ENCODE measurements at regions not wholly inside any gene's neighbourhood (a gene's known extent, or its start where the extent isn't known, plus 50 kb on each side); places are given as distances from the start of the nearest gene placed in this dataset.

DNA sequence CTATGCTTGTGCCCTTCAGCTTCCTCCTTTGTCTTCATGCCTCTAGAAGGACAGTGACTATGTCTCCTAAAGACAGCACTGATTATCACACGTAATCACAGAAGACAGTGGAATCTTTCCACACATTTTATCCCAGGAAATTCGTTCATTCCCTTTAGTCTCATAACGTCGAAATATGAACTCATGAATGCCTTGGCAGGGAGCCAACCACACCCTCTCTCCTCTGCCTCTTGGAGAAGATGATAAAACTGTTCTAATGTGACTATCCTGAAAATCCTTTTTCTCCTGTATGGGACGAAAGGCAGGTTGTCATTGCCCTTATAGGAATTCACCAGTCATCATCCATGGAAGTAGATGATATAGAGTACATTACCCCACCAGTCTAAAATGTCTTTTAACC lies 726.6 kb upstream of the FANCL start:
- DNase-seq (ENCODE audit: extremely low read depth, low read depth), result no peak

DNA sequence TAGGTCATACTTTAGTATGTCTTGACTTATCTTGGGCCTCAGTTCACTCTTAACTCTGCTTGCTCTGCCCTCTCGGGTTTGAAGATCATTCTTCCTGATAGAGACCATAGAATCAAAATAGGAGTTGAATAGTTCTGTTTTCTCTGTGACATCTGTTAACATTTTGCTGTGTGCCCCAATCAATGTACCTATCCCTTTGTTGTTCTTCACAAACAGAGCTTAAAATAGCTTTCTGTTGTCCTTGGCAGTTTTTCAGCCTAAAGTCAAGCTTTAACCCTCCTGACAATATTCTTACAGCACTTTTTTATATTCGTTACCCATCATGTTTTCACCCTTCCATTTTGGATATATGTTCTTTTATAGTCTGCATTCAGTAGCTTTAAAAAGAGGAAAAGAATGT lies 724.5 kb upstream of the FANCL start:
- DNase-seq (ENCODE audit: extremely low read depth, low read depth), result no peak

DNA sequence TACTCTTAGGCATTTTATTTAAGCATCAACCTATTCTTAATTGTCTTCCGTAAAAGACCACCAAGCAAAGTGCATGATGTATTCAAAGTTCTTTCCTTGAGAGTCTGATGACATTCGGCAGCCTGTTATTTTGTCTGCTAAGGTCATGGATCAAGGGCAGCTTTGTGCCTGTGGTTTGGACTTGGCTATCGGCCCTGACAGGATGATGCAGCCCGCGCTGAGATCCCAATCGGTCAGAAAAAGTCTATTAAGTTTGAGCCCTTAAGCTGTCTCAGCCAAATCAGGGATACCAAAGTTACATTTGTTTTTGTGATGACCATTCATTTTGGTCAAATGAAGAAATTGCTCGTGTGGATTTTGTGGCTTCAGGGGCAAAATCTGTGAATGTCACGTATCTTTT lies 718.9 kb upstream of the FANCL start:
- no peak for DNase-seq (ENCODE audit: extremely low read depth, low read depth)

DNA sequence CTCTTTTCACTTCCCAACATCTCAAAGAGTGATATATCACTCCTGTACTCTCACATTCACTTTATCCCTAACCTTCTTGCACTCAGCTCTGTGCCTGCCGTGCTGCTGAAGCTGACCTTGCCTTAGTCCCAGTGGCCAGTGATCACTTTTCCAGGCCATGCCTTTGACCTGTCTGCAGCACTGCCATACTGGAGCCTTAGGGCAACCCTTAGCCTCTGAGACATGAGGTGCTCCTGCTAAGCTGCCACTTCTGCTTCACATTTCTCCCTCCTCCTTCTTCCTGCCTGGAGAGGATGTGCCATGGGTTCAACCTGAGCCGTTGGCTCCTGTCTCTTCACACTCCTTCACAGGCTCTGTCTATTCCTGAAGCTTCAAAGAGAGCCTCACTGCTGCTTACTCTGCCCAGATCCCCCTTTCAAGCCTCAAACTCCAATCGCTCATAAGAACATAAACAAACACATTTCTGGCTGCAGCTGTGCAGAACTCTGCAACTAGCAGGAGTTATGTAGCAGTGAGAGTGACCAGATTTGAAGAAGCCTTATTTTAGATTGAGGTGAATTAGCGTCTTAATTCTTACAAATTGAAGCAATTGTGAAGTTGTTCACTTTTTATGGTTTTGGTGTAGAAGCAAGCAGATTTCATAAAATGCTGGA lies 716.2 kb upstream of the FANCL start:
- DNase-seq (ENCODE audit: extremely low read depth, low read depth), result no peak

DNA sequence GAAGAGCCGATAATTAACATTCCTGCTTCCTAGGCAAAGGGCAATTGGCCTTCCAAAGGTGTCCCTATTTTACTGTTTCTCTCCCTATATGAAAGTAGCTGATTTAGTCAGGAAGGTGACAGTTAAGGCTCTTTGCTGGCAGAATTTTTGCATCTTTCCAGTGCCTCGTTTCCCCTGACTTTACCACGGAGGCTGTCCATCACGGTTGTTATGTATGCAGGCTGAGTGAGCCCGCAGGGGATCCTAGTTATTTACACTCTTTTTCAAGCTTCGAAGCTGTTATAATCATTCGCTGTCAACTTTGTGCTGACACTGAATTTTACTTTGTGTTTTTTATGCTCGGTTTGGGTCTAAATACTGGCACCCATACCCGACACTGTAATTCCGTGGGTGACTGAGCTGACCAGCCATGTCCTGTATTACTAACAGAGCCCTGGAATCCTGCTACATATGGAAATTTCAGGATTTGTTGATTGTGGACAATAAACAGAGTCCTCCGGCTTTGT lies 713.8 kb upstream of the FANCL start:
- DNase-seq (ENCODE audit: extremely low read depth, low read depth), result no peak

DNA sequence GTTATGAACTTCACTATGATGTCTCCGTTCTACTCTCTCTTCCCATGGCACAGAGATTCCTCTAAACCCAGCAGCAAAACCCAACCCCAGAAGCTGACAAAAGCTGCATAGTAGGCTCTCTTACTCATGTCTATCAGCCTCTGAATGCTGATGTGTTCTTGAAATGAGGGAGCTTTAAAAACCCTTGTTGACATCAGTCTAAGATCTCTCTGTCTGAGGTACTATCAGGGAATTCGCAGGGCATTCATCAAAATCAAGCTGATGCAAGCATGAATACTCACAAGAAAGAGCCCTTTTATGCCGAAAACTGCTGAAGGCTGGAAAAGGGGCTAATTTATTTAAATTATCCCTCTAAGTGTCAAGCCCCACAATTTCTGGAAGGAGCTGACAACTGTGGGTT lies 710.6 kb upstream of the FANCL start:
- no peak for DNase-seq (ENCODE audit: extremely low read depth, low read depth)

DNA sequence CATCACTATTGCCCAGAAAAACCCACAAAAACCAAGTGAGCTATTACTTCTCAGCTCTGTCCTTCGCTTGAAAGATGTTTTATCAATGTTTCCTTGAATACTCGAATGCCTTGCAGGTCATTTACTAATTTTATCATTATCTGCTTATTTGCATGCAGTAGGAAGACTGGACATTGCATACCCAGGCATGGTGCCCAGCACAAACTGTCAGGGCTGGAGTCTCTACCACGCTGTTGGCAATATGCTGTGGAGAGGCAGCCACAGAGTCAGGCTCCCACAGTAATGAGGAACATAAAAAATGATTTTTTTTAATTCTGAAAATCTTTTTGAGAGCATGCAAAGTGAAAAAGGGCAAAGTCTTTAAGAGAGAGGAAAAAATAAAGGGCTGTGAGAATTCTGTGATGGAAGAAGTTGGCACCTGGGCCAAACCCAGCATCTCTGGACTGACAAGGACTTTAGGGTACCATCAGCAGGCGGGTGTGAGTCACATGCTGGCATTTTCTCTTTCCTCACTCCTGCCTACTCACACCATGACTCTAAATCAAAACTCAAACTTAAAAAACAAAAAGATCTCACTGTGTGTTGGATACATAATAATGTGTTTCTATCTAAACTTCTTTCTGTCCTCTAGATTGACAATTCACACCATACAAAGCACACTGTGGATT lies 709.8 kb upstream of the FANCL start:
- DNase-seq (ENCODE audit: extremely low read depth, low read depth), result no peak

DNA sequence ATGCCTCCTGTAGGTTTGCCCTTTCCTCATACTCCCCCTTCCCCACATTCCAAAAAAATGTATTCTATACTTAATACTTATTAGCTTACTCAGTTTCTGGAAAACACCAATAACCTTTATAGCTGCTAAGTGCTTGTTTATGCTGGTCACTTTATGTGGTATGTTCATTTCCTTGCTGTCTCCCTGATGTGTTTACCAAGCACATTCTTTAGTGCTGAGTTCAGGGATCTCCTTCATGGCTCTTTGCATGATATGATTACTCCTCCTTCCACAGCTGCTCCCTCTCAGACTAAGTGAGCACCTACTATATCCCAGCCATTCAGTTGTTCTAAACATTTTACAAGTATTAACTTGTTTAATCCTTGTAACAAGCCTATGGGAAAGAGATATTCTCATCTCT lies 698.3 kb upstream of the FANCL start:
- DNase-seq (ENCODE audit: extremely low read depth, low read depth), result no peak

DNA sequence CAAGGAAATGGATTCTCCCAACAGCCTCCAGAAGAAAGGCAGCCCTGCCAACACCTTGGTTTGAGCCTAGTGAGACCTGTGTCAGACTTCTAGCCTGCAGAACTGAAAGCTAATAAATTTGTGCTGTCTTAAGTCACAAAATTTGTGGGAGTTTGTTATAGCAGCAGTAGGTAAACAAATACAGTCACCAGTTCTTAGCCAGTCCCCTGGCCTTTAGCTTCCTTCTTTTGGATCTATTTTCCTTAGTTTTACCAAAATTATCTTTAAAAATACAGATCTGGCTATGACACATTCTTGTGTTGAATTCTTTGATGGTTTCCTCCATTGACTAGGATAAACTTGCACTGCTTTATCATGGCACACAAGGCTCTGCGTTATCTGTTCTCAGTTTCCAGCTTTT lies 697.9 kb upstream of the FANCL start:
- no peak for DNase-seq (ENCODE audit: extremely low read depth, low read depth)

DNA sequence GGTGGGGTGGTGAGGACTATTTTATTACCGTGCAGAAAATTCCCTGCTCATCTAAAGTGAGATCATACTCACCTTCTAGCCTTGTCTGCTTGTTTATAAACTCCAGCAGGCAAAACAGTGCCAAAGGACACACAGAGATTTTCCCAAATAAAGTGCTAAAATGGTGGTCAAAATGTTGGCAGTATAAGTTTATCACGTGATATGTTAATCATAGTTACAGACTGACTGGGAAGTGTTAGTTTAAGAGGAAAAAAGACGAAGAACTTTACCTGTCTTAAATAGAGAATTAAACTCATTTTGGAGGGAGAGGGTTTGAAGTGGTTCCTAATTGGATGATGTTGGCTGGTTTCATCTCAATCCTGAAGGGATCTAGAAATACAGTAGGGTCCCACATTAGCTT lies 691.7 kb upstream of the FANCL start:
- DNase-seq (ENCODE audit: extremely low read depth, low read depth), result no peak

DNA sequence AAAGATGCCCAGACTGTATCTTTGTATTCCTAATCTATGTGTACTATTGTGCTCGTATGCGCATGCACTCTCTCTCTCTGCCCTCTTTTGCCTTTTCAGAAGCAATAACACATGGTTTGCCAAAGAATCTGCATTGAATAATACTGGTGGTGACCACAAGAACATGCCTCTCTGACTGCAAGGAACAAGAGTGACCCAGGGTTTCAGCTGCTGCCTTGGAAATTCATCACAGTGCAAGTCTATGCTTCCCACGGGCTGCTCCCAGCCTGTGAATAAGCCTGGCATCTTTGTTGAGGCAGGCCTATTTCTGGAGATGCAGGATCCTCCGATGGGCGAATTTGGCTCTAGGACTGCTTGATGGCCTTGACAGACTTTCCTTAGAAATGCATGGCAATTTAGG lies 689.4 kb upstream of the FANCL start:
- DNase-seq (ENCODE audit: extremely low read depth, low read depth), result no peak

DNA sequence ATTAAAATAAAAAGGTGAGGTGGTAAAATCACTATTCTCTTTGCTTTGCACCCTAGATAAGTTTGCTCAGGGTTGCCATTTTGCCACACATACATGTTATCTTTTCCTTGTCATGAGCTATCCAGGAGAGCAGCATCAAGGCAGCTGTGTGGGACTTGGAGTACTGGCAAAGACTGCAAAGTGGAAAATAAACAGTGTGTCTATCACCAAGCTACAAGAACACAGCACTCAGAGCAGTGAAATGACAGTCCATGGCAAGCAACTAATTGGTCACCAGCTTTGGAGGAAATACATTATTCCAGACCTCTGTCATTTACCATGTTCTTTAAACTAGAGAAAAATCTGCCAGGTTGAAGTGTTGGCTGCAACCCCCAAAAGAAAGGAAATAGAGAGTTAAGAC lies 687.8 kb upstream of the FANCL start:
- no peak for DNase-seq (ENCODE audit: extremely low read depth, low read depth)

DNA sequence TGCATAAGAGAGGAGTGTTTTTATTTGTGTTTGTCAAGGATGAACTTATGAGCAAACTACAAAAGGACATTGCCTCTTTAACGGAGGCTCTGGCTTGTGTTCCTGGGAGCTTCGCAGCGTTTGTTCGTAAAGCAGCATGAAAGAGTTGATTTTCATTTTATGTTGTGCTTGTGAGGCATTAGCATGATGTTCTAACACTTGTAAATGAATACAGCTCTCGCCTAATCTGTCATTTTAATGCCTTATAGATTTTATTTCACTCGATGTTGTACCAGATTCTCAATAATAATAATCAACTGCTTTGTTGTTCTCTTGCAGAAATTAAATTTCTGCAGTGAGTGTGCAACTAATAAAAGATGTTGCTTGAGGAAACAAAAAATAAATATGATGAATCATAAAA lies 687.3 kb upstream of the FANCL start:
- DNase-seq (ENCODE audit: extremely low read depth, low read depth), result no peak

DNA sequence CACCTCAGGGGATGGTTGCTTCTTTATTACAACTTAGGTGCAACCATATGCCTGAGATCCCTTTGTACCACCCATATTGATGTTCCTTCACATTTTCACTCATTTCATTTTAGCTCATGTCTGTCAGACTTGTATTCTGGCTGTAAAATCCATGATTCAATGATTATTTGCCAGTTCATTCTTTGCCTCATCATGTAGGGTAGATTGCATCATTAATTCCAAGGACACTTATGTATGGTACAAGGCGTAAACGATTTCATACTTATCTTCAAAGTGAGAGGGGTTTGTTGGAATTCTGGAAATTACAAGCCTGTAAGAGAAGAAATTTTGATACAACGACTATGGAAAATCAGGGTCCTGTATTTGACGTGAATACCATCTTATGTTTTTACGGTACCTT lies 685.0 kb upstream of the FANCL start:
- DNase-seq (ENCODE audit: extremely low read depth, low read depth), result no peak

DNA sequence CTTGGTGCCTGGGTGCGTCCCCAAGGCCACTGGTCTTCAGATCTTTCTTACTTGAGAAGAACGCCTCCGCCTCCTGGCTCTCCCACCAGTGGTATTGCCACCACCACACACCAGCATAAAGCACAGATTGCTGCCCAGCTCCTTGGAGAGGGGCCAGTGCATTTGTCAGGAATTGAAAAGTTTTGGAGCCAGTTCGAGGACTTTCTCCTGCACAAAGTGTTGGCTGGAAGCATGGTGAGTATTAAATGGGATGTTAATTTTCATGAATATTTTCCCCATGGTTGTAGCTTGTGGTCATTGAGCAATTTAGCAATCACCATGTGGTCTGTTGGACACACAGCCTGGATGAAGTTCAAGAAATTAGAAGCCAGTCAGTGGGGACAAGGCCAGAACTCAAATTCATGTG lies 684.6 kb upstream of the FANCL start:
- DNase-seq (ENCODE audit: extremely low read depth, low read depth), result no peak

DNA sequence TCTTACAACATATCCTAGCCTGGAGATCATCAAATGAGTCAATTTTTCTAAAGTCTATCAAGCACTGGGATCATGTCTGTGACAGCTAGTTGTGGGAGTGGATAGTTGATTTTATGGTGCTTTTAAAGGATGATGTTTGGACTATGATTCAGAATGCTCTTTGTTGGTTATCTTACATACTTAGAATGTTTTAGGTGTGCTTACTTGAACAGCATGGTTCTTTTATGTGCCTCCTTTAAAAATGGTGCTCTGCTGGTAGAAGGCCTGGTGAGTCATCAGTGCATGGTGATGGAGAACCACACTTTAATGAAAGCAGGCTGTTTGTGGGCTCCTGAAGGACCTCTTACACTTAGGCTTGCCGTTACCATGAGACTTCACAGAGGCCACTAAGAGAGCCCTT lies 682.7 kb upstream of the FANCL start:
- DNase-seq (ENCODE audit: extremely low read depth, low read depth), result no peak

DNA sequence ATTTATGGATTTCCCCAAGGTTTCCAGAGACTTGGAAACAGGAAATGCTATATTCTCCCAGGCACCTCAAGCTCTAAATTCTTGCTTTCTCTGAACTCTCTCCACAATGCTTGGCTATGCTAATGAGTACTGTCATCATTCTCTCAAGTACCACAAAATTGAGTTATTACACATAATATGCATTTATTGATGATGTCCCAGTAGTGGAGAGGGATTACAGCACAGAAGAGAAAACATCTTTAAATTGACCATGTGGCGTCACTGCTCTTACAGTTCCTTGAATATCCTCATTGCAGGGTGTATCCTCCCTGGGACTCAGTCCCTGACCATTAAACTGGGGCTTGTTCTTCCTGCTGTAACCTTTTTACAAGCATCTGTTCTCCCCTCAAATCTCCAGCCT lies 681.1 kb upstream of the FANCL start:
- DNase-seq (ENCODE audit: extremely low read depth, low read depth), result no peak

DNA sequence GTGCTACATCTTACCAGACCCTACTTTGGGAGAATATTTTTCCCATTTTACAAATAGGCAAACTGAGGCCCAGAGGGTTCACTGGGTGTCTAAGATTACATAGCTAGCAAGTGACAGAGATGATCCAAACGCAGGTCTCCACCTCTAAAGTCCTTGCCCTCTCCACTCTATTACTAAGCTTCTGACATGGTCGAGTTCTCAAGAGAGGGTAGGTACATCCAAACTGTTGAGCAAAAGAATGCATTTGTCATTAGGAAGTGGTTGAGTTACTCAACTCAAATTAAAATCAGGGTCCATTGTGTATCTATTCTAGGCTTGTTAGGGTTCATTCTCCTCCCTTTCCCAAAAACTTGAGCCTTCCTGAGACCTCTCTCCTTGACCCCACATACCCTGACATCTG lies 680.6 kb upstream of the FANCL start:
- DNase-seq (ENCODE audit: extremely low read depth, low read depth), result no peak

DNA sequence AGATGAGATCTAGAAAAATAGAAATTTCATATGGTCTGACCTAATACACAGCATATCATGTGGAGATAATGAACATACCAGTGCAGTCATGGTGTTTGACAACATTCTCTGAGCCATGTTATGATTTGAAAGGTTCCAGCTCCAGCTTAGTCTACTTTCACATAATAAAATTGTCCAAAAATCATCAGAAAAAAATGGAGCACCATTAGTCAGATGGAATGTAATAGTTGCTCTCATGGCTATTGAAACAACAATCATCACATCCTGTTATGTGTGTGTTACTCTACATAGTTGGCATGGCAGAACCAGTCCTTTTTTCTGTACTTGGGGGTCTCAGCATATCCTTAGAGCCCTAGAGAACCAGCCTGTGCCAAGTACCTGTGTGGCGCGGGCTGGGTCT lies 678.9 kb upstream of the FANCL start:
- no peak for DNase-seq (ENCODE audit: extremely low read depth, low read depth)

DNA sequence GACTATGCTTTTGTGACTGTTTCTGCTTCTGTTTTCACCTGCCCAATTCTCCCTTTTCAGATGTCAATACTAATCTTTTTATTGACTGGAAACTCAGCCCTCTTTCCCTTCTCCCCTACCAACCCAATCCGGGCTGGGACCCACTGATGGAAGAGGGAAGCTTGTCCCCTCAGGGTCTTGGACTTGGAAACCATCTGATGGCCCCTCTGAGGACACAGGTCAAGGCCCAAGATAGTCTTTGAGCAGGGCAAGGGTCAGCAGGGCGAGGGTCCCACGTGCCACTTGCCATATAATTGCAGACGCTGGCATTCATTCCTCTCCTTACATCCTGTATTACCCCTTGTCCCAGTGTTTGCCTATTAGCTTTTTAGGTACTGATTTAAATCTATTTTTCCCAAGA lies 678.2 kb upstream of the FANCL start:
- no peak for DNase-seq (ENCODE audit: extremely low read depth, low read depth)

DNA sequence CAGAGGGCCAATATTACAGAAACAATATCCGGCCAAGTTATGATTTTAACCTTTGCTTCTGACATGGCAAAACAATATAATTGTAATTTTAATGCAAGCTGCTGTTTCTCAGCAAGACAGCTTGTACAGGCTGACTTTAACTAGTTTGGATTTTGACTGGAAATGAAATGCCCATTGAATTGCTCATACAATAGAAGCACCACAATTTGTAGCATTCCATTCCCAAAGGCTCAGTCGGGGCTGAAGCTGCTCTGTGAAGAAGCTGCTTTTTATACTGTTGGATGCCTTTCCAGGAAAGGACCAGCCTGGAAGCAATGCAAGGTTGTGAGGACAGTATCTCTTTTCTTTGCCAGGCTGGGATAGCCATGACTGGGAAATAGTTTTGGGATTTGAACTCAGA lies 677.0 kb upstream of the FANCL start:
- DNase-seq (ENCODE audit: extremely low read depth, low read depth), result no peak

DNA sequence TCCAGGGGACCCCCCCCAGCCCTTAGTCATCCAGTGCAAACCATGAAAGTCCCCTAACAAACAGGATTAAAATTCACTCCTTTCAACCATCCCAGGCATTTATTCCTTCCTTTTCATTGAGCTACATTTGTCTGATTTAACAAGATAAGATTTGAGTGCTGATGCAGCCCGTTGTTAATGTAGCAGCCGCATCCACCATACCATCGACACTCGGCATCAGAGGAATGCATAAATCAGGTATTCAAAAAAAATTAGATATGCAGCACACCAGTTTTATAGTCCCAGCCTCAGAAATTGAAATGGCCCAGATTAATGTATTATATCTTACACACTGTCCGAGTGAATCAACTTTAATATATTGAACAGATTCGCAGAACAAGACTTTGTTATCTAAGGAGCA lies 676.5 kb upstream of the FANCL start:
- DNase-seq (ENCODE audit: extremely low read depth, low read depth), result no peak

DNA sequence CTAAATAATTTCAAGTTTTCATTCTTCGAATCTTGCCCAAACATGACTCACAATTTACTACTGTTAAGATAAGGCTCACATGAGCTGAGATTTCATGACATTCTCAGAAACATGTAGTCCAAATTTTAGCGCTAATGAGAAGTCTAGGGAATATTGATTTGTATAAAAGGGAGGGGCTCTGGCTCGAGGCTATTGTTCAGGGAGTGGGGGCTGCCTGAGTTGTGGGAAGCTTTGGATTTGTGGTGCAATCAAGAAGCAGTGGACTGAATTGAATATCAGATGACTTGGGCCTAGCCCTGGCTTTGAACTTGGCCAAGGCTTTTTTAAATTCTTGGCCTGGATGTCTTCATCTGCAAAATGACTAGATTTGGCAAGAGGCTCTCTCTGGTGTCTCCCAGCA lies 674.9 kb upstream of the FANCL start:
- no peak for DNase-seq (ENCODE audit: extremely low read depth, low read depth)

All from NCI-H460 (cell line).